DND-41 (cell line): ENCODE measurements at regions not wholly inside any gene's neighbourhood (a gene's known extent, or its start where the extent isn't known, plus 50 kb on each side); places are given as distances from the start of the nearest gene placed in this dataset.

Experiments used
- ATAC-seq: fragments of 200-7000 bp; cut with Tn5 transposase; 3 replicates; pipeline ENCODE4 v1.9.1; 2021; ENCODE audit warnings: low read depth; ENCODE audit not compliant: insufficient read depth
- DNase-seq: peaks from one replicate; pipeline ENCODE4 v3.0.0-alpha.2; 2020
- H2AFZ ChIP-seq: 2 replicates; pipeline ENCODE4 v1.6.0; 2012; ENCODE audit warnings: low read depth, low read length
- H3K27ac ChIP-seq: 2 replicates; pipeline ENCODE4 v1.5.1; 2012; ENCODE audit warnings: low read length, inconsistent platforms
- H3K27me3 ChIP-seq: fragments of 200-600 bp; sonication (generic); 2 replicates; pipeline ENCODE4 v1.6.0; 2012; ENCODE audit warnings: low read length, mild to moderate bottlenecking, inconsistent platforms; ENCODE audit not compliant: insufficient read depth, poor library complexity
- H3K36me3 ChIP-seq: 2 replicates; pipeline ENCODE4 v1.5.1; 2012; ENCODE audit warnings: low read length, inconsistent platforms; ENCODE audit not compliant: insufficient read depth
- H3K4me1 ChIP-seq: 2 replicates; pipeline ENCODE4 v1.5.1; 2012; ENCODE audit warnings: mild to moderate bottlenecking, low read length; ENCODE audit not compliant: insufficient read depth
- H3K4me2 ChIP-seq: 2 replicates; pipeline ENCODE4 v1.6.0; 2012; ENCODE audit warnings: mild to moderate bottlenecking, moderate library complexity, low read length, inconsistent platforms; ENCODE audit not compliant: insufficient read depth
- H3K4me3 ChIP-seq, 2 experiments: fragments of 200-600 bp in 1 of 2; shearing (Covaris generic) in 1 of 2; 2 replicates each; pipeline ENCODE4 v1.5.1; 2012 to 2016; ENCODE audit warnings: inconsistent platforms in 2 of 2, low read length in 2 of 2, mild to moderate bottlenecking in 2 of 2, low read depth in 1 of 2, moderate library complexity in 1 of 2
- H3K79me2 ChIP-seq: 2 replicates; pipeline ENCODE4 v1.6.0; 2012; ENCODE audit warnings: low read length, inconsistent platforms; ENCODE audit not compliant: insufficient read depth
- H3K9ac ChIP-seq: 2 replicates; pipeline ENCODE4 v1.6.0; 2012; ENCODE audit warnings: low read depth, mild to moderate bottlenecking, inconsistent platforms, low read length, moderate library complexity
- H3K9me3 ChIP-seq: 2 replicates; pipeline ENCODE4 v1.5.1; 2012; ENCODE audit warnings: low read length, moderate library complexity, mild to moderate bottlenecking, inconsistent platforms; ENCODE audit not compliant: insufficient read depth, severe bottlenecking
- H4K20me1 ChIP-seq: 2 replicates; pipeline ENCODE4 v1.6.0; 2012; ENCODE audit warnings: low read length; ENCODE audit not compliant: insufficient read depth
- CTCF ChIP-seq: IDR thresholded peaks from 2 replicates; pipeline ENCODE4 v1.5.1; 2012; ENCODE audit warnings: borderline replicate concordance, low read length, moderate library complexity, mild to moderate bottlenecking; ENCODE audit not compliant: poor library complexity, severe bottlenecking; ENCODE audit errors: extremely low read depth
- EZH2 ChIP-seq: IDR thresholded peaks from 3 replicates; pipeline ENCODE4 v1.6.1; 2012; ENCODE audit warnings: borderline replicate concordance, low read depth, mild to moderate bottlenecking, moderate library complexity, low read length, inconsistent platforms; ENCODE audit not compliant: severe bottlenecking

- no peak for TF ChIP-seq EZH2
- no peak for TF ChIP-seq CTCF
- H3K9me3 ChIP-seq, result no peaks in the 10 kb centered on the region
- no peak for ATAC-seq
- H4K20me1 ChIP-seq, result no peaks in the 10 kb centered on the region
- no peaks in the 10 kb centered on the region for H3K4me1 ChIP-seq
- no peak overlapping the region for H3K4me3 ChIP-seq
- H3K27ac ChIP-seq, result no peak overlapping the region
- H3K9ac ChIP-seq, result no peak overlapping the region
- no peaks in the 10 kb centered on the region for H3K79me2 ChIP-seq
- no peaks in the 10 kb centered on the region for H3K36me3 ChIP-seq
- DNase-seq, result no peak
- H3K27me3 ChIP-seq, result no peaks in the 10 kb centered on the region
- H3K4me2 ChIP-seq, result no peak overlapping the region
- no peak overlapping the region for H2AFZ ChIP-seq
These were observed 88.3 kb upstream of the GC start for GRCh38 chr4:71872221-71872620.

GRCh38 chr4:71872767-71873415 is 89.0 kb upstream of the GC start:
- no peaks in the 10 kb centered on the region for H3K27me3 ChIP-seq
- H3K36me3 ChIP-seq, result no peaks in the 10 kb centered on the region
- no peak for DNase-seq
- no peak overlapping the region for H3K4me2 ChIP-seq
- no peak overlapping the region for H3K4me3 ChIP-seq
- no peak for ATAC-seq
- H3K79me2 ChIP-seq, result no peaks in the 10 kb centered on the region
- H2AFZ ChIP-seq, result no peak overlapping the region
- no peak overlapping the region for H3K9ac ChIP-seq
- no peaks in the 10 kb centered on the region for H3K9me3 ChIP-seq
- H4K20me1 ChIP-seq, result no peaks in the 10 kb centered on the region
- no peaks in the 10 kb centered on the region for H3K4me1 ChIP-seq
- no peak overlapping the region for H3K27ac ChIP-seq
- TF ChIP-seq CTCF (no peak), EZH2 (no peak)

GRCh38 chr4:71878376-71878775 is 94.5 kb upstream of the GC start:
- H2AFZ ChIP-seq, result no peak overlapping the region
- no peak overlapping the region for H3K27ac ChIP-seq
- no peak for ATAC-seq
- H3K9ac ChIP-seq, result no peak overlapping the region
- H3K9me3 ChIP-seq, result no peaks in the 10 kb centered on the region
- no peaks in the 10 kb centered on the region for H3K27me3 ChIP-seq
- H4K20me1 ChIP-seq, result no peaks in the 10 kb centered on the region
- DNase-seq, result no peak
- TF ChIP-seq CTCF (no peak), EZH2 (no peak)
- H3K4me2 ChIP-seq, result no peak overlapping the region
- no peak overlapping the region for H3K4me3 ChIP-seq
- no peaks in the 10 kb centered on the region for H3K79me2 ChIP-seq
- H3K4me1 ChIP-seq, result no peaks in the 10 kb centered on the region
- H3K36me3 ChIP-seq, result no peaks in the 10 kb centered on the region
